ENCODE measurements at regions not wholly inside any gene's neighbourhood (a gene's known extent, or its start where the extent isn't known, plus 50 kb on each side); places are given as distances from the start of the nearest gene placed in this dataset.

DNA sequence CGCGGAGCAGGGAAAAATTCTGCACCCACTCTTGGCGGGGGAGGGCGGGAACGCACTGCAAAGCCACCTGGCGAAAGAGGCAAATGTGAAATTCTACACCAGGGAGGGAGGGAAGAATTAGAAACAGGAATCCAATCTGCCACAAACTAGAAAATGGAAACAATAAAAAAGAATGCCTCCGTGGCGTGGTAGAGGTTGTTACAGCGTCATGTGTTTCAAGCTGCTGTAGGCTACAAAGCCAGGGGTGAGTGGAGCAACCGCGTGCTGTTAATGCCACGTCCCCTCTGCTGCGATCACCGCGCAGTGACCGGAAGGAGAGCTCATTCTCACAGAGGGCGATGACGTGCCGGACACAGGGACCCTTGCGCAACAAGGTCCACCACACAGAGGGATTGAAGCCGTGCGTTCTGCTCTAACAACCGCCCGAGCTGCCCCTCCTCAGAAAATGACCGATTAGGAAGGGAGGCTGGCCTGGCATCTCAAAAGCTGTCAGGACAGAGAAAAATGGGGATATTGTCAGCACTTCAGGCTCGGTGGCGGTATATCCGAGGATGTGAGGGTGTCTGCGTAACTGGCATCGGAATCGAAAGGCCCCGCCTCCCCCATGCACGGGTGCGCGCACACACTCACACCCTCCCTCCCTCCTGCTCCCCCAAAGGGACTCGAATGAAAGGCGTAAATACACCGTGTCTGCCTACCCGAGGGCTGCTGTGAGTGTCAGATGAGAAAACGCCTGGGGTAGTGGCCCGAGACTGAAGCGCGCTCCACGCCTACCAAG, 70.8 kb upstream of the TNRC6C start (continued):
- peak; percentile 50; the same call in 1 of the 2 replicates for TF ChIP-seq JUND (IDR thresholded peaks at IDR 0.05; ENCODE audit: borderline replicate concordance, low read depth, low read length)
- TF ChIP-seq JUND (tag; IDR thresholded peaks at IDR 0.05; ENCODE audit: borderline replicate concordance, low read depth, low read length): peak; percentile 68; the same call in 1 of the 3 replicates
- TF ChIP-seq, protein P1, sequence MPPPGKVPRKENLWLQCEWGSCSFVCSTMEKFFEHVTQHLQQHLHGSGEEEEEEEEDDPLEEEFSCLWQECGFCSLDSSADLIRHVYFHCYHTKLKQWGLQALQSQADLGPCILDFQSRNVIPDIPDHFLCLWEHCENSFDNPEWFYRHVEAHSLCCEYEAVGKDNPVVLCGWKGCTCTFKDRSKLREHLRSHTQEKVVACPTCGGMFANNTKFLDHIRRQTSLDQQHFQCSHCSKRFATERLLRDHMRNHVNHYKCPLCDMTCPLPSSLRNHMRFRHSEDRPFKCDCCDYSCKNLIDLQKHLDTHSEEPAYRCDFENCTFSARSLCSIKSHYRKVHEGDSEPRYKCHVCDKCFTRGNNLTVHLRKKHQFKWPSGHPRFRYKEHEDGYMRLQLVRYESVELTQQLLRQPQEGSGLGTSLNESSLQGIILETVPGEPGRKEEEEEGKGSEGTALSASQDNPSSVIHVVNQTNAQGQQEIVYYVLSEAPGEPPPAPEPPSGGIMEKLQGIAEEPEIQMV (tag; conservative IDR thresholded peaks at IDR 0.05; ENCODE audit: low read depth): no peak
- peak; percentile 86 for TF ChIP-seq ETV1 (tag; conservative IDR thresholded peaks at IDR 0.05; ENCODE audit: low read depth)
- no peak for TF ChIP-seq GATA2 (CRISPR knock-in tag; IDR thresholded peaks at IDR 0.05)
- TF ChIP-seq, protein P2, sequence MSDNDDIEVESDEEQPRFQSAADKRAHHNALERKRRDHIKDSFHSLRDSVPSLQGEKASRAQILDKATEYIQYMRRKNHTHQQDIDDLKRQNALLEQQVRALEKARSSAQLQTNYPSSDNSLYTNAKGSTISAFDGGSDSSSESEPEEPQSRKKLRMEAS (CRISPR knock-in tag; IDR thresholded peaks at IDR 0.05): peak; percentile 65; the same call in 1 of the 2 replicates
- peak; percentile 43; the same call in 1 of the 2 replicates for TF ChIP-seq BRD4 (IDR thresholded peaks at IDR 0.05)
- TF ChIP-seq, protein P3, sequence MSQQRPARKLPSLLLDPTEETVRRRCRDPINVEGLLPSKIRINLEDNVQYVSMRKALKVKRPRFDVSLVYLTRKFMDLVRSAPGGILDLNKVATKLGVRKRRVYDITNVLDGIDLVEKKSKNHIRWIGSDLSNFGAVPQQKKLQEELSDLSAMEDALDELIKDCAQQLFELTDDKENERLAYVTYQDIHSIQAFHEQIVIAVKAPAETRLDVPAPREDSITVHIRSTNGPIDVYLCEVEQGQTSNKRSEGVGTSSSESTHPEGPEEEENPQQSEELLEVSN (IDR thresholded peaks at IDR 0.05; ENCODE audit: borderline replicate concordance in 1 of 2, extremely low read depth in 1 of 2, insufficient read depth in 1 of 2, insufficient read length in 1 of 2, low read depth in 1 of 2, low read length in 1 of 2, poor library complexity in 1 of 2, severe bottlenecking in 1 of 2): peak; percentile 40 to 51
- 0 out of 2 replicates have a peak, but pooled peaks have one; percentile 15 for TF ChIP-seq ZNF12 (CRISPR knock-in tag; IDR thresholded peaks at IDR 0.05)
- TF ChIP-seq, protein P4, sequence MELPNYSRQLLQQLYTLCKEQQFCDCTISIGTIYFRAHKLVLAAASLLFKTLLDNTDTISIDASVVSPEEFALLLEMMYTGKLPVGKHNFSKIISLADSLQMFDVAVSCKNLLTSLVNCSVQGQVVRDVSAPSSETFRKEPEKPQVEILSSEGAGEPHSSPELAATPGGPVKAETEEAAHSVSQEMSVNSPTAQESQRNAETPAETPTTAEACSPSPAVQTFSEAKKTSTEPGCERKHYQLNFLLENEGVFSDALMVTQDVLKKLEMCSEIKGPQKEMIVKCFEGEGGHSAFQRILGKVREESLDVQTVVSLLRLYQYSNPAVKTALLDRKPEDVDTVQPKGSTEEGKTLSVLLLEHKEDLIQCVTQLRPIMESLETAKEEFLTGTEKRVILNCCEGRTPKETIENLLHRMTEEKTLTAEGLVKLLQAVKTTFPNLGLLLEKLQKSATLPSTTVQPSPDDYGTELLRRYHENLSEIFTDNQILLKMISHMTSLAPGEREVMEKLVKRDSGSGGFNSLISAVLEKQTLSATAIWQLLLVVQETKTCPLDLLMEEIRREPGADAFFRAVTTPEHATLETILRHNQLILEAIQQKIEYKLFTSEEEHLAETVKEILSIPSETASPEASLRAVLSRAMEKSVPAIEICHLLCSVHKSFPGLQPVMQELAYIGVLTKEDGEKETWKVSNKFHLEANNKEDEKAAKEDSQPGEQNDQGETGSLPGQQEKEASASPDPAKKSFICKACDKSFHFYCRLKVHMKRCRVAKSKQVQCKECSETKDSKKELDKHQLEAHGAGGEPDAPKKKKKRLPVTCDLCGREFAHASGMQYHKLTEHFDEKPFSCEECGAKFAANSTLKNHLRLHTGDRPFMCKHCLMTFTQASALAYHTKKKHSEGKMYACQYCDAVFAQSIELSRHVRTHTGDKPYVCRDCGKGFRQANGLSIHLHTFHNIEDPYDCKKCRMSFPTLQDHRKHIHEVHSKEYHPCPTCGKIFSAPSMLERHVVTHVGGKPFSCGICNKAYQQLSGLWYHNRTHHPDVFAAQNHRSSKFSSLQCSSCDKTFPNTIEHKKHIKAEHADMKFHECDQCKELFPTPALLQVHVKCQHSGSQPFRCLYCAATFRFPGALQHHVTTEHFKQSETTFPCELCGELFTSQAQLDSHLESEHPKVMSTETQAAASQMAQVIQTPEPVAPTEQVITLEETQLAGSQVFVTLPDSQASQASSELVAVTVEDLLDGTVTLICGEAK (IDR thresholded peaks at IDR 0.05): peak; percentile 54
- TF ChIP-seq, protein P4 (CRISPR knock-in tag; IDR thresholded peaks at IDR 0.05): no peak
- TF ChIP-seq JUN (IDR thresholded peaks at IDR 0.05; ENCODE audit: borderline replicate concordance, low read depth, low read length): peak; percentile 57; the same call in 1 of the 2 replicates
- TF ChIP-seq JUN (CRISPR knock-in tag; IDR thresholded peaks at IDR 0.05; ENCODE audit: borderline replicate concordance): no peak
- TF ChIP-seq NFRKB (IDR thresholded peaks at IDR 0.05; ENCODE audit: low read depth): 0 out of 2 replicates have a peak, but pooled peaks have one; percentile 33
- TF ChIP-seq GABPA (tag; conservative IDR thresholded peaks at IDR 0.05; ENCODE audit: low read depth): peak; percentile 80
